ENCODE measurements at regions not wholly inside any gene's neighbourhood (a gene's known extent, or its start where the extent isn't known, plus 50 kb on each side); places are given as distances from the start of the nearest gene placed in this dataset.

DNA sequence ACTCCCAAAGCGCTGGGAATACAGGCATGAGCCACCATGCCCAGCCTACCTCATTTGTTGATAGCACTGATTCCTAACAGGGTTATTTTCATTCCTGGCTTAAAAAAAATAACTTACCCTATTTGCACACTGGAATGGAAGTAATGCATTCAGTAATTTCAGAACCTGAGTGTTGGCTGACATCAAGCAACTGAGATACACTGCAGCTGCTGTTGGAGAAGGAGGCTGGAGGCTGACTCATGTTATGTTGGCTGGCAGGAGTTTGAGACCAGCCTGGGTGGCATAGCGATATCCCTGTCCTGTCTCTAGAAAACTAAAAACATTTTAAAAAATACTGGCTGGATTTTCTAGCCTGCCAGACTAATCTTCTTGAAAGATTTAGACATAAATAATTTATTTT, 385.1 kb upstream of the MEX3C start:
- TF ChIP-seq, protein P1, sequence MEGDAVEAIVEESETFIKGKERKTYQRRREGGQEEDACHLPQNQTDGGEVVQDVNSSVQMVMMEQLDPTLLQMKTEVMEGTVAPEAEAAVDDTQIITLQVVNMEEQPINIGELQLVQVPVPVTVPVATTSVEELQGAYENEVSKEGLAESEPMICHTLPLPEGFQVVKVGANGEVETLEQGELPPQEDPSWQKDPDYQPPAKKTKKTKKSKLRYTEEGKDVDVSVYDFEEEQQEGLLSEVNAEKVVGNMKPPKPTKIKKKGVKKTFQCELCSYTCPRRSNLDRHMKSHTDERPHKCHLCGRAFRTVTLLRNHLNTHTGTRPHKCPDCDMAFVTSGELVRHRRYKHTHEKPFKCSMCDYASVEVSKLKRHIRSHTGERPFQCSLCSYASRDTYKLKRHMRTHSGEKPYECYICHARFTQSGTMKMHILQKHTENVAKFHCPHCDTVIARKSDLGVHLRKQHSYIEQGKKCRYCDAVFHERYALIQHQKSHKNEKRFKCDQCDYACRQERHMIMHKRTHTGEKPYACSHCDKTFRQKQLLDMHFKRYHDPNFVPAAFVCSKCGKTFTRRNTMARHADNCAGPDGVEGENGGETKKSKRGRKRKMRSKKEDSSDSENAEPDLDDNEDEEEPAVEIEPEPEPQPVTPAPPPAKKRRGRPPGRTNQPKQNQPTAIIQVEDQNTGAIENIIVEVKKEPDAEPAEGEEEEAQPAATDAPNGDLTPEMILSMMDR (IDR thresholded peaks at IDR 0.05): no peak
- TF ChIP-seq POLR2A (IDR thresholded peaks at IDR 0.05): no peak

All from heart left ventricle (tissue), 13 donors.